ENCODE measurements at regions not wholly inside any gene's neighbourhood (a gene's known extent, or its start where the extent isn't known, plus 50 kb on each side); places are given as distances from the start of the nearest gene placed in this dataset.

DNA sequence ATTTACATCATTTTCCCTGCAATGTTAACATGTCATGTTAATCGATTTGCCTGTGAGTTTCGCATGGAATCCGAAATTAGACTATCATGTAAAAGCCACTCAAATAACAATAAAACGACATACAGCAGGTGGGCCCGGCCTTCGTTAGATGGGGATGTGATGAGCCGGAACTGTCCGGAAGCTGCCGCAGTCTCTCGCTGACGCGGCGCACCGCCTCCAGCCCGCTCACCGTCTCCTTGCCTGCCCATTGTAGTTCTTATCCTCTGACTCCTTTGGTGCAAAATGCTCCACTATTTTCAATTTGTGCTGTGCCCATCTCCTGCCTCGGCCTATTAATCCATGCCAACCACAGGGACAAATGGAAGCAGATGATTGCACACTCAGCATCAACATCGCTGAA lies 877.5 kb upstream of the TENM3 start:
- H3K4me3 ChIP-seq (ENCODE audit: low read length): no peak overlapping the region
- H3K4me2 ChIP-seq (ENCODE audit: low read length): no peak overlapping the region
- no peaks in the 10 kb centered on the region for H3K36me3 ChIP-seq (ENCODE audit: insufficient read depth, low read length)
- no peaks in the 10 kb centered on the region for H3K4me1 ChIP-seq (ENCODE audit: control insufficient read depth, insufficient read depth, low read length)
- H3K9me3 ChIP-seq (replicated peaks; ENCODE audit: low read length): no peaks in the 10 kb centered on the region
- no peak overlapping the region for H3K9ac ChIP-seq (ENCODE audit: low read depth, low read length)
- no peaks in the 10 kb centered on the region for H3K27me3 ChIP-seq (ENCODE audit: control insufficient read depth, insufficient read depth, low read length)

GRCh38 chr4:181372014-181372413 lies 871.2 kb upstream of the TENM3 start:
- Histone ChIP-seq H3K4me1 (ENCODE audit: control insufficient read depth, insufficient read depth, low read length) (no peaks in the 10 kb centered on the region), H3K4me2 (ENCODE audit: low read length) (no peak overlapping the region), H3K9ac (ENCODE audit: low read depth, low read length) (no peak overlapping the region), H3K9me3 (replicated peaks; ENCODE audit: low read length) (no peaks in the 10 kb centered on the region), H3K27me3 (ENCODE audit: control insufficient read depth, insufficient read depth, low read length) (no peaks in the 10 kb centered on the region), H3K36me3 (ENCODE audit: insufficient read depth, low read length) (no peaks in the 10 kb centered on the region), H3K4me3 (ENCODE audit: low read length) (no peak overlapping the region)

DNA sequence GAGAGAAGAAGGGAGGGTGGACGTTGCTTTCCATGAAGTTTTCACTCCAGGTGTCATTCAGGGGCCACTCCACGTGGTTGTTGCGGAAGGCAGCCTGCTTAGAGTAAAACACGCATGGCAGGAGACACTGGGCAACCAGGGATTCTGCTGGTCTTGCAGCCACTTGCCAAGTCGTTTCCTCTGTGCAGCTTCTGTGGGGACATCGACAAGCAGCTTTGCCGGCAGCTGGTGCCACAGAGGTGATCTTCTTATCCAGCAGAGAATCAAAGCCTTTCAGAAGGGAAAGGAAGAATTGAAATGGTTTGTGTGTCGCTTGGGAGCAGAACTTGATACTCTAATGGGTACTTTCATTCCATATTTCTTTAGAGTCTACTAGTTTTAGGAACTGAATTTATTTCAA lies 867.1 kb upstream of the TENM3 start:
- no peak overlapping the region for H3K4me3 ChIP-seq (ENCODE audit: low read length)
- H3K27me3 ChIP-seq (ENCODE audit: control insufficient read depth, insufficient read depth, low read length): no peaks in the 10 kb centered on the region
- no peaks in the 10 kb centered on the region for H3K36me3 ChIP-seq (ENCODE audit: insufficient read depth, low read length)
- no peak overlapping the region for H3K9ac ChIP-seq (ENCODE audit: low read depth, low read length)
- H3K4me1 ChIP-seq (ENCODE audit: control insufficient read depth, insufficient read depth, low read length): no peaks in the 10 kb centered on the region
- H3K9me3 ChIP-seq (replicated peaks; ENCODE audit: low read length): no peaks in the 10 kb centered on the region
- no peak overlapping the region for H3K4me2 ChIP-seq (ENCODE audit: low read length)

DNA sequence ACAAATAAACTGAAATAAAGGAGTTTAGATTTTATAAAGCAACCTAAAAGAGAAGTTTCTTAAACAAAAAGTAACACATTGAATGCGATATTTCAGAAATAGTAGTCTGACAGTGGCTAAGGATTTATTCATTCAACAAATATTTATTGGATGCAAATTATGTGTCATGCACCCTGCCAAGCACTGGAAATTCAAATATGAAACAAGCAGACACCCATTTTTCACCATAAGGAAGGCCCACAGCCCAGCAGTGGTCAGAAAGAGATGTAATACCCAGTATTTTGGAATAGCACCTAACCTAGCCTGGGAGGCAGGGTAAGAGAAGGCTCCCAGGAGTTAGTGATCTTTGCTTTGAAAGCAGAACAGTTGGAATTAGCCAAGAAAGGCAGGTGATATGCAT lies 855.1 kb upstream of the TENM3 start:
- no peak overlapping the region for H3K9ac ChIP-seq (ENCODE audit: low read depth, low read length)

DNA sequence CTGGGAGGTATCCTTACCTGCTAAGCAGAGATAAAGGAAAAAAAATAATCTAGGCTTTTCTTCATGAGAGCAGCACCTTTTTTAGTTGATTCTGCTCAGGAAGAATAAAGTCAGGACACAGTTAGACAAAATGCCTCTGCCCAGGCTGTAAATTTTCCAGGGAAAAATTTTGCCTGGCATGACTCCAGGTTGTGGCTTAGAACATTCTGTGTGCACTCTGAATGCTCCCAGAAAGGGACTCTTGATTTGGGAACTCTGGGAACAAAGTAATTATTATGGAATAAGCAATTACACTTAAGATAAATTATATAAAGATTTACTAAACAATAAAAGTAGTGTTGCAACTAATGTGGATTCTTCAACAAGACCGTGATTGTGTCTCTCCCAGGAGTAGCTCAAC lies 826.2 kb upstream of the TENM3 start:
- H3K9me3 ChIP-seq (replicated peaks; ENCODE audit: low read length): no peaks in the 10 kb centered on the region
- H3K4me2 ChIP-seq (ENCODE audit: low read length): no peak overlapping the region
- H3K4me3 ChIP-seq (ENCODE audit: low read length): no peak overlapping the region
- no peaks in the 10 kb centered on the region for H3K4me1 ChIP-seq (ENCODE audit: control insufficient read depth, insufficient read depth, low read length)
- H3K9ac ChIP-seq (ENCODE audit: low read depth, low read length): no peak overlapping the region
- no peaks in the 10 kb centered on the region for H3K27me3 ChIP-seq (ENCODE audit: control insufficient read depth, insufficient read depth, low read length)
- no peaks in the 10 kb centered on the region for H3K36me3 ChIP-seq (ENCODE audit: insufficient read depth, low read length)

More for the DNA sequence above, 855.1 kb upstream of the TENM3 start:
- Histone ChIP-seq H3K36me3 (ENCODE audit: insufficient read depth, low read length) (no peaks in the 10 kb centered on the region), H3K4me3 (ENCODE audit: low read length) (no peak overlapping the region), H3K4me1 (ENCODE audit: control insufficient read depth, insufficient read depth, low read length) (no peaks in the 10 kb centered on the region), H3K9me3 (replicated peaks; ENCODE audit: low read length) (no peaks in the 10 kb centered on the region), H3K27me3 (ENCODE audit: control insufficient read depth, insufficient read depth, low read length) (no peaks in the 10 kb centered on the region), H3K4me2 (ENCODE audit: low read length) (no peak overlapping the region)

DNA sequence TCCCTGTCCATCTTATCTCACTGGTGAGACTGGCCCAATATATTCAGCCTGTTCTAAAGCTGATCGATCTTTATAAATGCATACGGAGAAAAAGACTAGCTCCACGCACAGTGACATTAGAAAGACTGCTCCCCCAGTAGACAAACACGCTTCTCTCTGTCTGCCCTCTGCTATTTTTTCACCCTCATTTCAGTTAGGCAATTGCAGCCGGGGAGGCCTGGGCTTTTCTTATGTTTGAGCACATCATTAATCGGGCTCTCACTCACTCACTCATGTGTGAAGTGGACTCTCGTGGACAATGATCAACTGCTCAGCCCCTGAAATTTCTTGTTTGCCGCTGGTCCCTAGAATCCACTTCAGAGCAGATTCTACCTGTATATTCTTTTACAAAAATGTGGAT lies 824.7 kb upstream of the TENM3 start:
- Histone ChIP-seq H3K27me3 (ENCODE audit: control insufficient read depth, insufficient read depth, low read length) (no peaks in the 10 kb centered on the region), H3K9ac (ENCODE audit: low read depth, low read length) (no peak overlapping the region), H3K4me3 (ENCODE audit: low read length) (no peak overlapping the region), H3K36me3 (ENCODE audit: insufficient read depth, low read length) (no peaks in the 10 kb centered on the region), H3K4me2 (ENCODE audit: low read length) (no peak overlapping the region), H3K9me3 (replicated peaks; ENCODE audit: low read length) (no peaks in the 10 kb centered on the region), H3K4me1 (ENCODE audit: control insufficient read depth, insufficient read depth, low read length) (no peaks in the 10 kb centered on the region)

DNA sequence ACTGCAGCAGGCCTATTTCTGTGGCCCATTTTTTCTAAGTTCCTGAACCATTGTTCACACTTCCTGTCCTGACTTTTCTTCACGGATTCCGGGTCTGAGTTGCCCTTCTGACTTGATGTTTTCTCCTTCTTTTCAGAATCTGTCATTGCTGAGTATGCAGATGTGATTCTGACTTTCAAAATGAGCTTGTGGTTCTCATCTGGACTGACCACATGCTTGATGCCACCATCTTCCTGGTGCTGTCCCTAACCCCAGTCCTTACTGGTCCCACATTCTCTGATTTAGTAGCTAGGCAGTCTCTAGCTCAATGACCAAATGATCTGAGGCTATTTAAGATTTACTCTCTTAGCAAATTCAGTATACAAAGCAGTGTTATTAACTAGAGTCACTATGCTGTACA lies 822.3 kb upstream of the TENM3 start:
- Histone ChIP-seq H3K4me3 (ENCODE audit: low read length) (no peak overlapping the region), H3K4me2 (ENCODE audit: low read length) (no peak overlapping the region), H3K9me3 (replicated peaks; ENCODE audit: low read length) (no peaks in the 10 kb centered on the region), H3K4me1 (ENCODE audit: control insufficient read depth, insufficient read depth, low read length) (no peaks in the 10 kb centered on the region), H3K9ac (ENCODE audit: low read depth, low read length) (no peak overlapping the region), H3K27me3 (ENCODE audit: control insufficient read depth, insufficient read depth, low read length) (no peaks in the 10 kb centered on the region), H3K36me3 (ENCODE audit: insufficient read depth, low read length) (no peaks in the 10 kb centered on the region)

DNA sequence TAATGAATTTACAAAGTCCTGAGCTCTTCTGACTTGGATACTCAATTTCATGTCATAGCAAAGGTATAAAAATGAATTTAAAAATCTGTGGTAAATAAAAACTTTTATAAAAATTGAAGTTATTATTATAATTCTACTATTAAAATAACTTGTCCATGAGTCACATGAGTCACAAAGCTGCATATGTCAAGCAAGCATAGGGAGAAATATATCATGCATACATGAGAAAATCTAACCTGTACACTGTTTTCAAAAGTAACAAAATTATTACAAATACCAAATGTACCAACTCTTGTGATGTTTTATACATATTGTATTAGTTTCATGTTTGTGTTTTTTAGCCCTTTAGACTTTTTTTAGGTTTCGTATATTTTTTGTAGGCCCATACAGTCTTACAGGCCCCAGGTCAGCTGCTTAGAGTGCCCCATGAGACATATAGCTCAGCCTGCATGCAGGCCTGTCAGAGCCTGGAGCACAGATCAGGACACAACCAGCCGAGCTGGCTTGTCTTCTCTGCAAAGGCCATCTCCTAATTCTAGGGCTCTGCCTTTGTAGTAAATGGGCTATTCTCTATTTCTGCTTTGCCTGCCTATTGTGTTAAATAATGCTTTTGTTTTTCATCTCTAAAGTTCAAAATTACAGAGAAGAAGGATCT lies 818.7 kb upstream of the TENM3 start:
- no peaks in the 10 kb centered on the region for H3K27me3 ChIP-seq (ENCODE audit: control insufficient read depth, insufficient read depth, low read length)
- H3K4me1 ChIP-seq (ENCODE audit: control insufficient read depth, insufficient read depth, low read length): no peaks in the 10 kb centered on the region
- no peaks in the 10 kb centered on the region for H3K9me3 ChIP-seq (replicated peaks; ENCODE audit: low read length)

DNA sequence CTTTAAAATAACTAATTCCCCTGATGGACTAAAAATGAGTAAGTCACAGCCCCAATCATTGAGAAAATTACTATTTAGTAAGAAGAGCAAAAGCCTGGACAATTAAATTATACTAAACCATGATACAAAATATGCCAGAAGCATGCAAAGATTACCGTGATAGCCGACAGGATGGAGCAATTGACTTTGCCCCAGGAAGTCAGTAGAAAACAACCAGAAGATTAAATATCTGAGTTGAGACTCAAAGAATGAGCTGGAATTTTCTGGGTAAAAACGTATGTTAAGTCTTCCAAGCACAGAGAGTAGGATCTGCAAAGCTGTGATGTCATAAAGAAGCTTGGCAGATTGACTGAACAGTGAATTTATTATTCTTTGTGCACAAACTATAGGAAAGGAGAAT lies 816.1 kb upstream of the TENM3 start:
- Histone ChIP-seq H3K36me3 (ENCODE audit: insufficient read depth, low read length) (no peaks in the 10 kb centered on the region), H3K9ac (ENCODE audit: low read depth, low read length) (no peak overlapping the region), H3K27me3 (ENCODE audit: control insufficient read depth, insufficient read depth, low read length) (no peaks in the 10 kb centered on the region), H3K4me1 (ENCODE audit: control insufficient read depth, insufficient read depth, low read length) (no peaks in the 10 kb centered on the region), H3K4me3 (ENCODE audit: low read length) (no peak overlapping the region), H3K4me2 (ENCODE audit: low read length) (no peak overlapping the region), H3K9me3 (replicated peaks; ENCODE audit: low read length) (no peaks in the 10 kb centered on the region)

More for the DNA sequence above, 818.7 kb upstream of the TENM3 start:
- Histone ChIP-seq H3K4me3 (ENCODE audit: low read length) (no peak overlapping the region), H3K4me2 (ENCODE audit: low read length) (no peak overlapping the region), H3K9ac (ENCODE audit: low read depth, low read length) (no peak overlapping the region), H3K36me3 (ENCODE audit: insufficient read depth, low read length) (no peaks in the 10 kb centered on the region)

DNA sequence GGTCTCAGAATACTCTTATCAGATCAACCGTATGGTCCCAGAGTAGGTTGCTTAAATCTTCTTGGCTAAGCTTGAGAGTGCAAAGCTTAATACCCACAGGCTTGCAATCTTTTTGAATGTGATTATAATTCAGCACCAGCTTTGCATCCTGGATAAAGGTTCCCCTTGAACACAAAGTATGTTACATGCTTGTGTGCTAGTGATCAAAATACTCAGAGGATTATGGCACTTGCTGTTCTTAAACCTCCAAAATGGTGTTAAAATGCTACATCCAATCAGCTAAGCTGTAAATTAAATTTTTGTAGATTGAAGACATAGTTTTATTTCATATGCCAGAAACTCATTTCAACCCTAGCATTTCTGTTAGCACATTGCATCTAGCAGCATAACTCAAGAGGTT lies 812.2 kb upstream of the TENM3 start:
- Histone ChIP-seq H3K4me1 (ENCODE audit: control insufficient read depth, insufficient read depth, low read length) (no peaks in the 10 kb centered on the region), H3K9me3 (replicated peaks; ENCODE audit: low read length) (no peaks in the 10 kb centered on the region), H3K27me3 (ENCODE audit: control insufficient read depth, insufficient read depth, low read length) (no peaks in the 10 kb centered on the region), H3K4me3 (ENCODE audit: low read length) (no peak overlapping the region), H3K9ac (ENCODE audit: low read depth, low read length) (no peak overlapping the region), H3K36me3 (ENCODE audit: insufficient read depth, low read length) (no peaks in the 10 kb centered on the region), H3K4me2 (ENCODE audit: low read length) (no peak overlapping the region)

- H3K27me3 ChIP-seq (ENCODE audit: control insufficient read depth, insufficient read depth, low read length): no peaks in the 10 kb centered on the region
- no peak overlapping the region for H3K9ac ChIP-seq (ENCODE audit: low read depth, low read length)
- no peaks in the 10 kb centered on the region for H3K4me1 ChIP-seq (ENCODE audit: control insufficient read depth, insufficient read depth, low read length)
- H3K4me2 ChIP-seq (ENCODE audit: low read length): no peak overlapping the region
- H3K36me3 ChIP-seq (ENCODE audit: insufficient read depth, low read length): no peaks in the 10 kb centered on the region
- H3K4me3 ChIP-seq (ENCODE audit: low read length): no peak overlapping the region
- no peaks in the 10 kb centered on the region for H3K9me3 ChIP-seq (replicated peaks; ENCODE audit: low read length)
Observed at GRCh38 chr4:181431661-181432060, 811.5 kb upstream of the TENM3 start.

GRCh38 chr4:181432335-181432734 lies 810.9 kb upstream of the TENM3 start:
- Histone ChIP-seq H3K9ac (ENCODE audit: low read depth, low read length) (no peak overlapping the region), H3K27me3 (ENCODE audit: control insufficient read depth, insufficient read depth, low read length) (no peaks in the 10 kb centered on the region), H3K9me3 (replicated peaks; ENCODE audit: low read length) (no peaks in the 10 kb centered on the region), H3K36me3 (ENCODE audit: insufficient read depth, low read length) (no peaks in the 10 kb centered on the region), H3K4me3 (ENCODE audit: low read length) (no peak overlapping the region), H3K4me2 (ENCODE audit: low read length) (no peak overlapping the region), H3K4me1 (ENCODE audit: control insufficient read depth, insufficient read depth, low read length) (no peaks in the 10 kb centered on the region)
